ENCODE measurements at regions not wholly inside any gene's neighbourhood (a gene's known extent, or its start where the extent isn't known, plus 50 kb on each side); places are given as distances from the start of the nearest gene placed in this dataset.

DNA sequence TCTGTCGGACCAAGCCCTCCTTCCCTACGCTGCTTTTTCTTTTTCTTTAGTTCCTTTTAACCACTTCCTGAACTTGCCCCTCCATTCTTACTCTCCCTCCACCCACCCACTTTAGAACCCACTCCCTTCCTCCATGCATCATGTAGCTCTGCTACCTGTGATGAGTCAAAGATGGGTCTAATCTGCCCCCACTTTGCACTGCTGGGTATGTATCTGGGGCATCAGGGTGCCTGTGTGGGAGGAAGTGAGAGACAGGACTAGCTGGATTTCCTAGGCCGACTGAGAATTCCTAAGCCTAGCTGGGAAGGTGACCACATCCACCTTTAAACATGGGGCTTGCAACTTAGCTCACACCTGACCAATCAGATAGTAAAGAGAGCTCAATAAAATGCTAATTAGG, 157.7 kb downstream of the SEC16B start:
- TF ChIP-seq CTCF (IDR thresholded peaks at IDR 0.05), result no peak
- no peak for TF ChIP-seq POLR2A (IDR thresholded peaks at IDR 0.05)
